22Rv1 (cell line): ENCODE measurements at regions not wholly inside any gene's neighbourhood (a gene's known extent, or its start where the extent isn't known, plus 50 kb on each side); places are given as distances from the start of the nearest gene placed in this dataset.
"Not testable (repeated sequence)": the region's sequence is repeated elsewhere in the genome, so short reads cannot be mapped to it uniquely, and the experiment has no call there.

Experiments
- ZFX ChIP-seq: fragments of 450-650 bp; IDR thresholded peaks from 2 replicates; pipeline ENCODE4 v1.6.1; 2017; ENCODE audit warnings: antibody characterized with exemption, borderline replicate concordance
- TF ChIP-seq, protein P1 (sequence below): fragments of 450-650 bp; IDR thresholded peaks from 2 replicates; pipeline ENCODE4 v1.5.1; 2017; ENCODE audit warnings: mild to moderate bottlenecking

GRCh38 chr12:34168507-34168906, 146.2 kb downstream of the ALG10 start:
- TF ChIP-seq, protein P1, sequence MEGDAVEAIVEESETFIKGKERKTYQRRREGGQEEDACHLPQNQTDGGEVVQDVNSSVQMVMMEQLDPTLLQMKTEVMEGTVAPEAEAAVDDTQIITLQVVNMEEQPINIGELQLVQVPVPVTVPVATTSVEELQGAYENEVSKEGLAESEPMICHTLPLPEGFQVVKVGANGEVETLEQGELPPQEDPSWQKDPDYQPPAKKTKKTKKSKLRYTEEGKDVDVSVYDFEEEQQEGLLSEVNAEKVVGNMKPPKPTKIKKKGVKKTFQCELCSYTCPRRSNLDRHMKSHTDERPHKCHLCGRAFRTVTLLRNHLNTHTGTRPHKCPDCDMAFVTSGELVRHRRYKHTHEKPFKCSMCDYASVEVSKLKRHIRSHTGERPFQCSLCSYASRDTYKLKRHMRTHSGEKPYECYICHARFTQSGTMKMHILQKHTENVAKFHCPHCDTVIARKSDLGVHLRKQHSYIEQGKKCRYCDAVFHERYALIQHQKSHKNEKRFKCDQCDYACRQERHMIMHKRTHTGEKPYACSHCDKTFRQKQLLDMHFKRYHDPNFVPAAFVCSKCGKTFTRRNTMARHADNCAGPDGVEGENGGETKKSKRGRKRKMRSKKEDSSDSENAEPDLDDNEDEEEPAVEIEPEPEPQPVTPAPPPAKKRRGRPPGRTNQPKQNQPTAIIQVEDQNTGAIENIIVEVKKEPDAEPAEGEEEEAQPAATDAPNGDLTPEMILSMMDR, result not testable (repeated sequence)
- TF ChIP-seq ZFX, result not testable (repeated sequence)
